ENCODE measurements at regions not wholly inside any gene's neighbourhood (a gene's known extent, or its start where the extent isn't known, plus 50 kb on each side); places are given as distances from the start of the nearest gene placed in this dataset.

DNA sequence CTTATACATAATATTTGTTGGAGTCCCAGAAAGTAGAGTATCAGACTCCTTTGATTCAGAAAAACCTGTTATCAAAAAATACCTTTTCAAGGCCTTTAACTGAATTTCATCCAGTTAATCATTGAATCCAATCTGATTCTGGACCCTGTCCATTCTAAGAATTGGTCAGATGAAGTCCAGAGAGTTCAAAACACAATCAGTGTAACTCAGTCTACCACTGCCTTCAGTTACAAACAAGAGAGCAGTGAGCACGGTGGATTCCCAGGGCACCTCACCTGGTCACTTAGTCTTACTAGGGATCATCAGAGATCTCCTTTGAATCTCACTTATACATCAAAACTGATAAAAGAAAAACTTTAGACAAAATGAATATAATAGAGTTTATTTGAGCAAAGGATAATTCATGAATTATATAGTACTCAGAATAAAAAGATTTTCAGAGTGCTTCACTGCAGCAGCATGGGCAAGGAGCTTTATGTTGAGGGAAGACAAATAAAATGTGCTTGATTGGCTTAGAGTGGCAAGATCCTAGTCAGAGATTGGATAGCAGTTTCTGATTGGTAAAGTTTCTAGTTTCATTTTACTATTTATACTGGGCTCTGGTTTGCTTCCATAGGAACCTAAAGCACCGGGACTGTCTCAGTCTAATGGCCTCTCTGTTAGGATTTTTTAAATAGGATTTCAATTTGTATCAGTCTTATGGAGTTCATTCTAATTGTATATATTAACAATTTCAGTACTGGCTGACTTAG, 474.9 kb upstream of the GOLIM4 start:
- no peak for DNase-seq

DNA sequence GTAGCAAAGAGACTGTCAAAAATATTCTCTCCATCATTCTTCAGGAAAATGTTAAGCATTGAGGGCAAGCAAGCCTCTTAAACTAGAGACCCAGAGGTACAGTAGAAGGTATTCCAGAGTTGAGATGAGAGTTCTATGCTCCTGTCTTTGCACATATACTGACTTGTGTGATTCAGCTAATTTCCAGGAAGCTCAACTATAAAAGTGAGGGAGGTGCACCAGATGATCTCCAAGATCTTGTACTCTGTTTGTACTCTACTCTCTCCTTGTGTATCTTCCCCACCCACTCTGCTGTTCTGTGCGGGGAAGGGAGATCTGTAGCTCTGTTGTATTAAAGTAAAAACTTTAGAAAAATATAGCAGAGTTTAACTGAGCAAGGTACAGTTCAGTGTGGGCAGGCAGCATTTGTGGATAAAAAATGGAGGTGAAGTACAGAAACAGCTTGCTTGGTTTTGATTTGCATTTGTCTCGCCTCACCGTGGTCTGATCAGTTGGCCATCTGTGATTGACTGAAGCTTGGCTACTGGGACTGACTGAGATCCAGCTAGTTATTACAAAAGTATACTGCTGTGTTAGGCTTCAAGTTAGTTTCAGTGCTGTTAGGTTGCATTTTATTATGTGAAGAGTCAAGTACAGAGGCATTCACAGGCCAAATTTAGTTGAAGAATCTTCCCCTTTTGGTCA, 463.1 kb upstream of the GOLIM4 start:
- DNase-seq: no peak

DNA sequence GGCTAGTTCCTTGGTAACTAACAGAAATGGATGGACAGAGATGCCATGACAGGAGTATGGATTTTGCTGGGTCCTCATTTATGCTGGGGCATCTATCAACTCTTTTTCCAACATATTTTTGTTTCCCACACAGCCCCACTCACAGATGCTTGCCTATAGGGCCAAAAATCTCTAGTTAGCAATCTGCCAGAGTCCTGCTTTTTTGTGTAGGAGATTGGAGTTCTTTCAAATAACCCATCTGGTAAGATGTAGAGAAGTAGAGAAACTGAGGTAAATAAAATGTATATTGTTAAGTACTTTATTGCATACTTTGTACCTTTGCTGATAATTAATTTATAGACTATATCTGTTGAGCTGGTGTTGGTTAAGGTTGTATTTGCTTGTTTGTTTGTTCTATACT, 456.5 kb upstream of the GOLIM4 start:
- no peak for DNase-seq

DNA sequence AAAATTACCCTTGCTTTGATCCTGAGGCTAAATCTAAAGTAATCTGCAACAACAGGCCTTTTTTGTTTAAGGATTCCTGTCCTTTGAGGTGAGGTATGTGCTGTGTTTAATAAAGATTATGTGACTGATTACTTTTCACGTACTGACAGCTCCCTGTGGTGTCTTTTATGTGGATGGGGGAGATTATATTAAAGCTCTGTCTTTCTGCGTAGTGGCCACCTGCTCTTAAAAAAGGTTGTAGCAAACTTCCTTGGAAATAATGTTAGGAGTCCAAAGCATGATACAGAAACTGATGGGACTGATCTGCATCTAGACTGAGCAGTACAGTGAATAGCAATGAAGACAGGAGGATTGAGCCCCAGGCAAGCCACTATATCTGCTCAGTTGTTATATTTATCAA, 453.0 kb upstream of the GOLIM4 start:
- DNase-seq: no peak

DNA sequence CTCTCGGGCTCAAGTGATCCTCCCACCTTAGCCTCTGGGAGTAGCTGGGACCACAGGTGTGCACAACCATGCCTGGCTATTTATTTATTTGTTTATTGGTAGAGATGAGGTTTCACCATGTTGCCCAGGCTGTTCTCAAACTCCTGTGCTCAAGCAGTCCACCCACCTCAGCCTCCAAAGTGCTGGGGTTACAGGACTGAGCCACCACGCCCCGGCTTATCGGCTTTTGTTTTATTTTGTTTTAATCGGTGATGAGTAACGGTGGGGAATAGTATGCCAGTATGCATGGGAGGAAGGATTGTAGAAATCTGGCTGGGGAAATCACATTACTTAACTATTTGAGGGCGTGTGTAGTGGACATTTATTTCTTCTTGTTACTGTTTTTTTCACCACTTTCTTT, 451.0 kb upstream of the GOLIM4 start:
- no peak for DNase-seq

DNA sequence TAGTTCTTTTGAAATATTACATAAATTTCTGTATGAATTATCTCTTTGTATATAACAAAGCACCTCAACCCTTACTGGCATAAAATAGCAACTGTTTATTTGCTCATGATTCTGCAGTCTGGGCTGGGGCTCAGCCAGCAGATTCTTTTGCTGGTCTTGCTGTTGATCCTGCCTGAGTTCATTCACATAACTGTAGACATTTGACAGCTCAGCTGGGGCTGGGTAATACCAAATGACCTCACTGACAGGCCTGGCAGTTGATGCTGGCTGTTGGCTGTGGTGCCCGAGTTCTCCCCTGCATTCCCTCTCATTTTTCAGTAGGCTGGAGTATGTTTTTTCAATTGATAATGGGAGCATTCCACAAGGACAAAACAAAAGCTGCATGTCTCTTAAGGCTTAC, 449.9 kb upstream of the GOLIM4 start:
- no peak for DNase-seq

DNA sequence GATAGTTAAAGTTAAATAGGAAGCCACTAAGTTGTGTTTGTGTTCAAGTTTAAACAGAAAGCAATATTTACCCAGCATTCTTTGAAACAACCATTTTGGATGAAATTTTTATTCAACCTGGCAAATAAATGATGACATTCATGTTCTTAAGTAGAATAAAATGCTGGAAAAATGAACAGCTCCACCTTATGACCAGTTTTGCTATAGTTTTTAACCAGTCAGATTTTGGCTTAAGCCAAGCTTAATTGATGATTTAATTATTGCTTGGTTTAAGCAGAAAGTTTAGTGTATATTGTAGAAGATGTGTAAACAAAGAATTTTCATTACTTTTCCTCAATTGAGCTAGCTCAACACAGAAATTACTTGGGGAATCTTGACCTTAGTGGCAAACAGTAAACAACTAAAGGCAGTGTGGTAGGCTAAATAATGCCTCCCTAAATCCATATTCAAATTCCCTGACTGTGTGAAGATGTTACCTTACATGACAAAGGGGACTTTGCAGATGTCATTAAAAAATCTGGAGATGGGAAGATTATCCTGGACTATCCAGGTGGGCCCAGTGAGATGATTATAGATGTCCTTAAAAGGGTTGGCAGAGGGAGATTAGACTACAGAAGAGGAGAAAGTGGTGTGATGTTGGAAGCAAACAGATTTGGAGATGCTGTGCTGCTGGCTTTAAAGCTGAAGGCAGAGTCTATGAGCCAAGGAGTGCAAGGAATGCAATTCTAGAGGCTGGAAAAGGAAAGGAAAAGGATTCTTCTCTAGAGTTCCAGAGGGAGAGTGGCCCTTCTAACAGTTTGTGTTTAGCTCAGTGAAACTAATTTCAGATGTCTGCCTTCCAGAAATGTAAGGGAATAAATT, 448.6 kb upstream of the GOLIM4 start:
- no peak for DNase-seq

DNA sequence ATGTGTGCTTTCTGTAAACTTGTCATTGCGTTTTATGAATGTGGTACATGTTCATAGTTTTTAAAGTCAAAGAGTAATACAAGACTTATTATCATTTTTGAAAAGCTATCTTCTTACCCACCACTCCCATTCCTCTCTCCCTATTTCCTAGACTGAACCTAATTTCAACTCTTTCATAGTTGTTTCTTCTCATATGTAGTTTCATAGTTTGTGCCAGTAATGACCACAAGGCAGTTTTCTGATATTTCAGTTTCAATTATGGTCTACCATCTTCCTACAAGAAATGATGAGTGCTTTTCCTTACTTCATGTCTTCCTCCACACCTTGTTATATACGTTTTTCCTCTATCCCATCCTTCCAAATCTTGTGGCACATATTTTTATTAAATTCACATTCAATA, 445.0 kb upstream of the GOLIM4 start:
- DNase-seq: no peak

DNA sequence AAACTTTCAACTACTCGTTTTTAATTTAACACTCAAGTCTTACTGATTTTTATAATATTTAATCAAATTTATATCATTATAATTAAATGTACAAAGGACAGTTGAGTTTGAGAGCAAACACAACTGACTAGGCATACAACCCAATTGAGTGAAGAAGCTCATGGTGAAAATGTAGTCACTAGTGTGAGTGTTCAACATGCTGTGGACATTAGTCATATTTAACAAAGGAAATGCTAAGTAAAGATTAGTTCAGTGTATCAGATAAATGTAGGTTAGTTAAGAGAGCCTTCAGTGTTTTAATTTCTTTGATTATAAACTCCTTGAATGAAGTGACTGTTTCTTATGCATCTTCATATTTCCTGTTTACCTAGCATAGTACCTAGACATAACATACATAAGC, 444.2 kb upstream of the GOLIM4 start:
- DNase-seq: no peak

DNA sequence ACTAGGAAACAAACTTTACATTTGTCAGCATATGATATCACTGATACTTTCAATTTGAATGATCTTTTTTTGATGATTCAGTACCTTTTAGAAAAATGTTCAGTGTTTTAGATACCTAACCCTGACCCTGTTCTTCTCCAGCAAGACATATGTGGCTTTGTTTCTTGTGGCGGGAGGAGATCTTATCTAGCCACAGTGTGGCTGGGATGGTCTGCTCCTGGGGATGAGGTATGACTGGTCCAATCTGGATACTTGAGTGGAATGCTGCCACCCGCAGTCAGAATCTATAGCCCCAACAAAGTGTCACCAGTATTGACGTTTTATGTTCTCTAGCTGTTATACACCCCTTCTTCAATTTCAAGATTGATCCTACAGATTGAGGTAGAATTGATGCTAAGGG, 439.0 kb upstream of the GOLIM4 start:
- DNase-seq: no peak

DNA sequence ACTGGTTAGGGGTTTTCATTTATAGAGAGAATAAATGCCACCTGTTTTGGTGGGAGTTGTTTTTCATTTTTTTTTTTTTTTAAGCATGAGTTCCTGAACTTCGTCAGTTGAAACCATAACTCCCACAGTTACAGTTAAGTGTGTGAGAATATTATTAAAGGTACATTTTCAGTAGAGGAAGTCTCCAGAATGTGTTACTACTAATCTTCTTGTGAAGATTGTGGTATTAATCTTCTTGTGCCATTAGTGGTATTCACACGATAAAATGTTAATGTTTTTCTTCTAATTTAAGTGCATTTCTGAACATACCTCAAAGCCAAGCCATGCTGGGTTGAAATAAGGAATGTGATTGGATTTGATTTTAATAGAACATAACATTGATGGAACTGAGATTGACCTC, 437.9 kb upstream of the GOLIM4 start:
- no peak for DNase-seq

DNA sequence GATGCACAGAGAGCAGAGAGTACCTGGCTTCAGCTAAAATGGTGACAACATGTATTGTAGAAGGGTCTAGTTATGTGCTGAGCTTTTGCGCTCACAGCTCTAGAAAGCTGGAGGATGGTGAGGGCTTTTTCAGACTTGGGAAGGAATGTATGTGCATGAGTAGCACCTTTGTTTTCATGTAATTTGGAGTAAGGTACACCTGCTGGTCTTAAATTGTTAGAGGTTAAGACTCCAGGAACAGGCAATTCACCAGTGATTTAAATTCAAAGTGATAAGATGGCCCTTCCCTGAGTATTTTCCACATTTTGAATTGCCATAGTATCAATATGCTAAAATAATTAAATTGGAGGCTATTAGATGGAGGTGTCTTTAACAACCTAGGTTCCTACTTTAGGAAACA, 436.4 kb upstream of the GOLIM4 start:
- DNase-seq: no peak

DNA sequence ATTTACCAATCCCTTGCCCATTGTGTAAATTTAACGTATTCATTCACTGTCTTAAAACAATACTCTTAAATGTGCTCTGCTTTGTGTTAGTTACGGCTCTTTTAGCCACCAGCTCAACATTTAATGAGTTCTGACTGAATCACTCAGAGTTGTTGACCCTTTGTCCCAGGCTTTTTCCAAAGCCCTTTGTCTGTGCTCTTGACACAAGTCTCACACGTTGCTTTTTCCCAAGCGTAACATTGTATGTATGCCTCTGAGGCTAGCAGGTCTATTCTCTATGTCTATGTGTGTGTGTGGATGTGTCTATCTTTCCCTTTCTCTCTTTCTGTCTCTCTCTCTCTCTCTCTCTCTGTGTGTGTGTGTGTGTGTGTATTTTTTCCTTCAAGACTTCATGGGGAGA, 435.4 kb upstream of the GOLIM4 start:
- no peak for DNase-seq

DNA sequence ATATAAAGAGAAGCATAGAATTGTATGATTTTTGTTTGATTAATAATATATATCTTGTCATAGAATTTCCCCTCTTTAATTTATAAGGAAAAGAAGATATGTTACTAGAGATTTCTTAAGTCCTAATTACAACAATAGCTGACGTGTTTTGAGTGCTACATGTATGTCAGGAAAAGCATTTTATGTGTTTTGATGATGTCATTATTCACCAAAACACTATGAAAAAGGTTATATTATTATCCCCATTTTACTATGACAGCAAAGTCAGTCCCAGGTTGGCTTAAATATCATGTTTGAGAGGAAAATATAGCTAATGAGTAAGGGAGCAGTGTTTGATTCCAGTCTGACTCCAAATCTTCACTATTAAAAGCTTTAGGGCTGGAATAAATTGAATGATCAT, 428.4 kb upstream of the GOLIM4 start:
- DNase-seq: no peak

DNA sequence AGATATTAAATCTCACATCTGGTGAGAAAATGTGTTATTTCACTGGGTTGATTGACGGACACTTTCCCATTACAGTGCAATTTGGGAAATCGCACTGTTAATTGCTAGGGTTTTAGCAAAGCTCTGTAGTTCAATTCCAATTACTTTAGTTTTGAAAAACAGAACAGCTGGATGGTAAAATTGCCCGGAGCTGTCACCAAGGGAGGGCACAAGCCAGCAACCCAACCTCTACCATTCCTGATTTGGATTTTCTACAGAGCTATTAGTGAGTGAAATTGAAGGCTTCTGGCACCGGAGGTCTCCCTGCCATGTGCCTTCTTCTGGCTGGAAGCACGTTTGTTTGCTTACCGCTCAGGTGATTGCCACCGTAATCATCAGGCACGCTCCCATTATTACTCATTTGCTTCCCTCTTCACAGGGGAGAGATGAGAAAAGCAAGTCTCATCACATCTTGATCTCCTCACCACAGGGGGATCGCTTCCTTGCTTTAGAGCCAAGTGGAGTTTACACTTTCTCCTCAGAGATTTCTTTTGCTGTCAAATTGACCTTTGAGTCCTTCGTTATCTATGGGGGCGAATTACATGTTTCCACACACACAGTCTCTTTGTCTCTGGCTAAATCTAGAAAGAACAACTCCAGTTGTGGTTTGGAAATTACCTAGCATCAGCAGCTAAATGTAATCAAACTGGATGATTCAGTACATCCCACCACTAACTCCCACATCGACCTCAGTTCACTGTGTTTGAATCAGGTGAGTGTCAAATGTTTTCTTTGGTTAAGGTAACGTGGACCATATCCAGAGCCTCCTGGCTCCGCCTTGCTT, 421.7 kb upstream of the GOLIM4 start:
- DNase-seq: no peak

DNA sequence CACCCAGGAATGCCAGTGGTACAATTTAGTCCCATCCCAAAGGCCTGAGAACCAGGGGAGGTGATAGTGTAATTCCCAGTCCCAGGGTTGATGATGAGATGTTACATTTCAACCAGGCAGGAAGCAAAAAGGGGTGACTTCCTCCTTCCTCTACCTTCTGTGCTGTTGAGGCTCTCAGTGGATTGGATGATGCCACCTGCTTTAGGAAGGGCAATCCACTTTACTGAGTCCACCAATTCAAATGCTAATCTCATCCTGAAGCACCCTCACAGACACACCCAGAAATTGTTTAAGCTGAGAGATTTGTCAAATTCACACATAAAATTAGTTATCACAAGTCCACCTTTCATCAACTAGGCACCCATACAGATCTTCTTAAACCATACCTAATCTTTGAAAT, 418.5 kb upstream of the GOLIM4 start:
- no peak for DNase-seq

DNA sequence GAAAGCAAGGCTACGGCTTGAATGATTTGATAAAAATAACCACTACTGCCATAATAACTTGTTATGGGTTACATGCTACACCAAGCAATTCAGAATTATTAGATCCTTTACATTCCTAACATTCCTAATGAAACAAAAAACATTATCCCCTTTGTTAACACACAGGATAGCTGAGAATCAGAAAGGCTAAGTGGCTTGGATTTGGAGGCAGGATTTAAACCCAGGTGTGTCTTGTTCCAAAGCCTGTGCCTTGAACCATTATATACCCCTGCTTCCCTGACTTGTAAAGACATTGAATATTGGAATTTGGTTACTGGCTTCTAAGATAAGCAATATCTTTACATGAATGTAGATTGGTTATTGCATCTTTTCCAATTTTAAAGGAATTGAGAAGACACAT, 417.1 kb upstream of the GOLIM4 start:
- DNase-seq: no peak

DNA sequence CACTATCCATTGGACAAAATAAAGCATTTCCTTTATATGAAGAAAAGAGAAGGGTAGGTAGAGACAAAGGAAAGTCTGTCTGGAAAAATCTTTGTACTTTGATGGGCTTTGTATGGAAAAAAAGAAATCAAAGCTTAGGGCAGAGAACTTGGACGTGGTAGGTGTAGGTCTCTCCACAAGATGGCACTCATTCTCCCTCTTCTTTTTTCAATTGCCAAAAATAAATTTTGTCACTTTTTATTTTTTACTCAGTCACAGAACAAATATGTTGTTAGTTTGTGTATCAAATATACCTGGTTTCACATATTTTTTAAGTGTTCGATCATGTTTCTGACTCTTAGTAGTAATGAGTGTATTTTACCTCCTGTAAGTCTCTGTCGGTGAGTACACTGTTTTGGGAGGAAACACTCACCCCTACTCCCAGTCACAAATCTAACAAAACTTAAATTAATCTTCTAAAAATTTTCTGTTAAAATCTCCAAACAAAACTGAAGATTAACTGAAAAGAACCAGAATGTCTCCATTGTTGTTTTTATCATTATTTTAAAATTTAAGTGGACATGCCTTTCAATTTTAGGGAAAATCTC, 415.8 kb upstream of the GOLIM4 start:
- no peak for DNase-seq

DNA sequence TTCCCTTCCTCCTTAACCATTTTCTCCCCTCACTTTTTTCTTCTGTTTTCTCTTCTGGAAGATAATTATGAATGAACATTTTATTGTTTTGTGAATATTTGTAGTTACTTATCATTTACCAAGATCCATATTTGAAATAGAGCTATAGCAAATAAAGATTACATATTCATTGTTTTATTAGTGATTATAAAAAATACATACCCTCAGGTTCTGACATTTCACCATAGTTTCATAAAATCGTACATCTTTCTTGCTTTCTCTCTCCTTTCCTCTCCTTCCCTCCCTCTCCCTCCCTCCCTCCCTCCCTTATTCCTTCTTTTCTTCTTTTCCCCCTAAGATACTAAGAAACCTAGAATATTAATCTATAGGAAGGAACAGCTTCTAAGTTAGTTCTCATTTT, 410.9 kb upstream of the GOLIM4 start:
- DNase-seq: no peak

DNA sequence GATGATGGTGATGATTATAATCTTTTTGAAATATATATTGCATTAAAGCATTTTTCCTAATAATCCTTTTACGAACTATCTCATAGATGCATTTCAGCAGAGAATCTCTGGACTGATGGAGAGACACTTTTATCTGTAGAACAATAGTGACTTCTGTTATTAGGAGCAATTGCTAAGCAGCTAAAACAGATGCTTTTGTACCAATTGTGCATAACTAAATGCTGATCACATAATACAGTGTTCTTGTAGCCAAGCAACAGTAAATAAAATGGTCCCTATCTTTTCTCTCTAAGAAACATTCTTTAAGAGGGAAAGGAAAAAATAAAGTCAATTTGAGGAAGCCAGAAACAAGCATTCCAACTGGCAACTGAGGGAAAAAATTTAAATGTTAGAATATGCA, 405.8 kb upstream of the GOLIM4 start:
- no peak for DNase-seq

DNA sequence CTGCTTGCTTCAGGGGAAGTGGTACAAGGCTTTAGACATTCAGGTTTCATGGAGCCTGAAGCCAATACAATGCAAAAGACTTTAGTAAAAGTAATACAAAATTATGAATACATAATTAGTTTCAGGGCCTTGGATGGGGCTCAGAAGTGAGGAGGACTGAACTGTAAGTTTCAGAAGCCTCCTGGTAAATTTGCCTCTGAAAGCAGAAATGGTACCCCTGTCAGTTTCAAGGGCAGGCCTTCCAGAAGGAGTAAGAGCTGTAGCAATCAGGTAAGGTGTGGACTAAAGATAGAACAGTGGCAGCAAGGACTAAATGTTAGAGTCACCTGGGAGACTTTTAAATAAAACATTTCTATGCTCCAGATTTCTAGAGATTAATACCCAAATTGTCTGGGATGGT, 402.5 kb upstream of the GOLIM4 start:
- no peak for DNase-seq

DNA sequence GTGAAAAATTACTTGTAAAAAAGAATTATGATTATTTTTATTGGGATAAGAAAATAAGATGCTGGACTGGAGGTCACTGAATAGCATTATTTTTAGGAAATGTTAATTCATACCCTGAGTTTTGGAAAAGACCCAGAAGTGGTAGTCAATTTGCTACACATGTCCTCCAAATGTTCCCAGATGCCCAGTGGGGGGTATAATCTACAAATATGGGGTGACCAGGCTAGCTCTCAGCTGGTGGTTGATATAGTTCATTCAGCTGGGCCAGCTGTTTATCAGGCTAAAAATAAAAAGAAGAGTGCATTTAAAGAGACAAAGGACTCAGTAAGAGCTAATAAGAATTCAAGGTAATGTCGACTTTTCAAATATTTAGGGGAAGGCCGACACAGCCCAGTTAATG, 402.0 kb upstream of the GOLIM4 start:
- DNase-seq: no peak

DNA sequence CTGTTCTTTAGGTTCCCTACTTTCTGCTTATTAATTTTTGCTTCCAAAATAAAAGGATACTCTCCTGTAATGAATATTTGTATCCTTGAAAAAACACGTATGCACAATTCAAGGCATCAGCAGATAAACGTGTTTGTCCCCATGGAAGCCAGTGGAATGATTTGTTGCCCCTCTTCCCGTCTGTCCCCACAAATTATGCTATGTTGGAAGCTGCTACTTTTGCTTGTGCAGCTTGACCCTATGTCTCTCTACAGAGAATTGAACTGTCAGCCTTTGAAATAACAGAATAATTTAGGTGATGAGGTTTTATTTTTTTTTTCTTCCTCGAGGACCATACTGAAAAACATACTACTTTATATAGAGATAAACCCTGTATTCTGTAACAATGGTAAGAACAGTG, 401.5 kb upstream of the GOLIM4 start:
- DNase-seq: no peak
